Erythroblast (primary cell): ENCODE measurements at regions not wholly inside any gene's neighbourhood (a gene's known extent, or its start where the extent isn't known, plus 50 kb on each side); places are given as distances from the start of the nearest gene placed in this dataset.

Source experiments
- GATA1 ChIP-seq: IDR thresholded peaks from 2 replicates; pipeline ENCODE4 v1.6.1; 2011; ENCODE audit warnings: low read depth, mild to moderate bottlenecking, control low read depth, low read length, moderate library complexity
- POLR2A ChIP-seq: IDR thresholded peaks from 2 replicates; pipeline ENCODE4 v1.6.1; 2011; ENCODE audit warnings: mild to moderate bottlenecking, low read length

DNA sequence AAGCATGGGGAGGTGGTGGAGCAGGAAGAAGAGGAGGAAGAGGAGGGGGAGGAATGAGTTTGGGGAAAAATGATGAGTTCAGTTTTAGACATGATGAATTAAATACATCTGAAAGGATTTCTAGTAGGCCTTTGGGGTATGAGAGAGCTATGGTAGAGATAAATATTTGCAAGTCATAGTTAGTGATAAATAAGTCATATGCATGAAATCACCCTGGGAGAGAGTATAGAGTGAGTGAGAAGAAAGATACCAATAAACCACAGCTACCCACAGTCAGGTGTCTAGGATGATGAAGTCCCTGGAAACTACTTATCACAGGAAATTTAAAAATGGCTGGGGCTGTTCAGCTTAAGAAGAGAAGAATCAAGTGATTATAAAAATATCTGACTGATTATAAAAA lies 240.5 kb downstream of the RDH14 start:
- no peak for TF ChIP-seq POLR2A
- no peak for TF ChIP-seq GATA1
